Hepatocyte (in vitro differentiated cells): ENCODE measurements at regions not wholly inside any gene's neighbourhood (a gene's known extent, or its start where the extent isn't known, plus 50 kb on each side); places are given as distances from the start of the nearest gene placed in this dataset.

Experiments used
- DNase-seq: peaks from one replicate; pipeline ENCODE4 v3.0.0-alpha.2; 2016; ENCODE audit warnings: low spot score
- H2AFZ ChIP-seq: fragments of 200-600 bp; sonication (generic); 2 replicates; pipeline ENCODE4 v1.6.0; 2016; ENCODE audit warnings: antibody characterized with exemption, mild to moderate bottlenecking
- H3K27ac ChIP-seq: fragments of 200-600 bp; sonication (generic); 2 replicates; pipeline ENCODE4 v1.5.1; 2016; ENCODE audit warnings: mild to moderate bottlenecking
- H3K27me3 ChIP-seq: fragments of 200-600 bp; sonication (generic); 2 replicates; pipeline ENCODE4 v1.6.1; 2016
- H3K36me3 ChIP-seq: fragments of 200-600 bp; sonication (generic); replicated peaks from 2 replicates; pipeline ENCODE4 v1.5.1; 2016; ENCODE audit warnings: low read depth; ENCODE audit not compliant: insufficient read depth
- H3K4me1 ChIP-seq: fragments of 200-600 bp; sonication (generic); 2 replicates; pipeline ENCODE4 v1.5.1; 2016; ENCODE audit warnings: mild to moderate bottlenecking, moderate library complexity; ENCODE audit not compliant: insufficient read depth
- H3K4me2 ChIP-seq: fragments of 200-600 bp; sonication (generic); 2 replicates; pipeline ENCODE4 v1.6.0; 2016
- H3K4me3 ChIP-seq: fragments of 200-600 bp; sonication (generic); 2 replicates; pipeline ENCODE4 v1.5.1; 2016; ENCODE audit warnings: mild to moderate bottlenecking
- H3K79me2 ChIP-seq: fragments of 200-600 bp; sonication (generic); 2 replicates; pipeline ENCODE4 v1.6.0; 2017; ENCODE audit warnings: mild to moderate bottlenecking
- H3K9me2 ChIP-seq: fragments of 200-600 bp; sonication (generic); replicated peaks from 2 replicates; pipeline ENCODE4 v1.6.0; 2017; ENCODE audit warnings: mild to moderate bottlenecking; ENCODE audit not compliant: insufficient read depth
- H3K9me3 ChIP-seq: fragments of 200-600 bp; sonication (generic); 2 replicates; pipeline ENCODE4 v1.5.1; 2016; ENCODE audit warnings: low read depth, mild to moderate bottlenecking
- H4K20me1 ChIP-seq: fragments of 200-600 bp; sonication (generic); 2 replicates; pipeline ENCODE4 v1.6.0; 2016; ENCODE audit warnings: mild to moderate bottlenecking; ENCODE audit not compliant: insufficient read depth, poor library complexity, severe bottlenecking
- CTCF ChIP-seq: fragments of 200-600 bp; sonication (generic); IDR thresholded peaks from 2 replicates; pipeline ENCODE4 v1.5.1; 2016; ENCODE audit warnings: antibody characterized with exemption, mild to moderate bottlenecking; ENCODE audit not compliant: poor library complexity
- EZH2 ChIP-seq: fragments of 200-600 bp; sonication (generic); IDR thresholded peaks from 2 replicates; pipeline ENCODE4 v1.6.1; 2016; ENCODE audit warnings: antibody characterized with exemption, mild to moderate bottlenecking, borderline replicate concordance
- EZH2phosphoT487 ChIP-seq: fragments of 200-600 bp; sonication (generic); IDR thresholded peaks from one replicate; pipeline ENCODE4 v1.6.1; 2018; ENCODE audit warnings: antibody characterized with exemption, mild to moderate bottlenecking, low read depth, moderate library complexity; ENCODE audit not compliant: unreplicated experiment, severe bottlenecking
- WGBS: methylation state at CpG from one replicate; pipeline ENCODE4 v1.1.6; 2016; ENCODE audit warnings: low lambda C conversion rate; ENCODE audit errors: missing lambda C conversion rate; 5-methylcytosine and 5-hydroxymethylcytosine counted together

- no peak overlapping the region for H2AFZ ChIP-seq
- H4K20me1 ChIP-seq, result no peaks in the 10 kb centered on the region
- H3K4me1 ChIP-seq, result no peaks in the 10 kb centered on the region
- peak; percentile 20 for DNase-seq
- no peak overlapping the region for H3K4me3 ChIP-seq
- TF ChIP-seq EZH2 (no peak), CTCF (no peak), EZH2phosphoT487 (no peak)
- no peaks in the 10 kb centered on the region for H3K27me3 ChIP-seq
- H3K9me2 ChIP-seq, result no peaks in the 10 kb centered on the region
- WGBS, result 47% methylated on average over 1 of the region's 1 CpG
- H3K9me3 ChIP-seq, result no peaks in the 10 kb centered on the region
- H3K79me2 ChIP-seq, result no peaks in the 10 kb centered on the region
- no peaks in the 10 kb centered on the region for H3K36me3 ChIP-seq
- peak overlapping the region; percentile 54 for H3K27ac ChIP-seq
- H3K4me2 ChIP-seq, result no peak overlapping the region
Measured at GRCh38 chr6:18763086-18763485, 375.9 kb downstream of the RNF144B start.

- no peaks in the 10 kb centered on the region for H3K79me2 ChIP-seq
- no peak overlapping the region for H2AFZ ChIP-seq
- H3K4me2 ChIP-seq, result no peak overlapping the region
- TF ChIP-seq CTCF (no peak), EZH2 (no peak), EZH2phosphoT487 (no peak)
- H3K27me3 ChIP-seq, result no peaks in the 10 kb centered on the region
- H3K4me3 ChIP-seq, result no peak overlapping the region
- H3K27ac ChIP-seq, result no peak overlapping the region
- H4K20me1 ChIP-seq, result no peaks in the 10 kb centered on the region
- H3K36me3 ChIP-seq, result no peaks in the 10 kb centered on the region
- peaks cover 5% of the 10 kb centered on the region for H3K9me3 ChIP-seq
- 89% methylated on average over 1 of the region's 1 CpG for WGBS
- no peaks in the 10 kb centered on the region for H3K4me1 ChIP-seq
- DNase-seq, result no peak
- H3K9me2 ChIP-seq, result no peaks in the 10 kb centered on the region
Measured at GRCh38 chr6:18784794-18785193, 397.6 kb downstream of the RNF144B start.

- Histone ChIP-seq H3K4me3 (no peak overlapping the region), H3K27me3 (no peaks in the 10 kb centered on the region), H3K4me2 (no peak overlapping the region), H3K79me2 (no peaks in the 10 kb centered on the region), H4K20me1 (no peaks in the 10 kb centered on the region), H3K27ac (no peak overlapping the region), H3K9me3 (peaks cover 5% of the 10 kb centered on the region), H3K36me3 (no peaks in the 10 kb centered on the region), H2AFZ (no peak overlapping the region), H3K9me2 (no peaks in the 10 kb centered on the region), H3K4me1 (no peaks in the 10 kb centered on the region)
- no peak for DNase-seq
- TF ChIP-seq CTCF (no peak), EZH2phosphoT487 (no peak), EZH2 (no peak)
- 68% methylated on average over 2 of the region's 2 CpGs for WGBS
Measured at GRCh38 chr6:18785810-18786490, 398.8 kb downstream of the RNF144B start.
